OCI-LY3 (cell line): ENCODE measurements at regions not wholly inside any gene's neighbourhood (a gene's known extent, or its start where the extent isn't known, plus 50 kb on each side); places are given as distances from the start of the nearest gene placed in this dataset.

Experiments
- CTCF ChIP-seq: fragments of 200-600, 300-600 bp; sonication (generic); IDR thresholded peaks from 2 replicates; pipeline ENCODE4 v1.5.1; 2014; ENCODE audit warnings: antibody characterized with exemption, low read length, low read depth
- EZH2phosphoT487 ChIP-seq: fragments of 200-600 bp; shearing (Covaris generic); IDR thresholded peaks from 2 replicates; pipeline ENCODE4 v1.6.1; 2018; ENCODE audit warnings: antibody characterized with exemption, mixed run types, low read depth

GRCh38 chr2:79373358-79374130, 139.3 kb upstream of the CTNNA2 start:
- TF ChIP-seq CTCF (no peak), EZH2phosphoT487 (no peak)
